ENCODE measurements at regions not wholly inside any gene's neighbourhood (a gene's known extent, or its start where the extent isn't known, plus 50 kb on each side); places are given as distances from the start of the nearest gene placed in this dataset.
A peak's percentile ranks its signal among the peaks of the same experiment; 100 is the strongest.

DNA sequence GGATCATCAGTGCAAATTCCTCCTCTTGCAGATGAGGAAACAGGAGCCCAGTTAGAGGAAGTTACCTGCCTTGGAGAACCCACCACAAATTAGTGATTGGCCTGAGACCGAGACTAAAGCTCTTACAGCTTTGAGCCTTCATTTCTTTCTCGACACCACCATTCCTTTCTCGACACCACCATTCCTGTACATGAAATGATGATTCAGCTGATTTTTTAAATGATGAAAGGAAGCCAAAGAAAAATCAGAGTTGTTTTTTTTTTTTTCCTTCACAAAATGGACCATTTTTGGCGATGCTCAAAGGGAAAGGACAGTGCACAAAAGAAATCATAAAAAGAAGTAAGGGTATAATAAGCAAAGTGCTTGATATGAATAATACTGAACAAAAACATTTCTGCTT is 1080.2 kb upstream of the AUTS2 start:
- no peak for DNase-seq

DNA sequence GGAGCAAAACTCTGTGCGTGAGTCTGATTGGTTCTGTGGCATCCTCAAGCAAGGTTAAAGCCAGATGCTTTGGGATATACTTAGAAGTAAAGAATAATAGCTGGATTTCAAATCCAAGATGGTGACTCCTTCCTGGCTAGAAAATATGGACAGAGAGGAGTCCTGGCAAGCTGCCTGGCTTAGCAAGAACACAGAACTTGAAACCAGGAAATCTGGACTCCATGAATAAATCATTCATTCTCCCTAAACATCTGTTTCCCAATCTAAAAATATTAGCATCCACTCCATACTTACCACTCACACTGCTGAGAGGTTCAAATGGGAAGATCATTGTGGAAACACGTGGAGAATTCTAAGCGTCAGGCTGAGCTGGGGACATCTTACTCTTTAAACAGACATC is 1074.1 kb upstream of the AUTS2 start:
- no peak for DNase-seq

DNA sequence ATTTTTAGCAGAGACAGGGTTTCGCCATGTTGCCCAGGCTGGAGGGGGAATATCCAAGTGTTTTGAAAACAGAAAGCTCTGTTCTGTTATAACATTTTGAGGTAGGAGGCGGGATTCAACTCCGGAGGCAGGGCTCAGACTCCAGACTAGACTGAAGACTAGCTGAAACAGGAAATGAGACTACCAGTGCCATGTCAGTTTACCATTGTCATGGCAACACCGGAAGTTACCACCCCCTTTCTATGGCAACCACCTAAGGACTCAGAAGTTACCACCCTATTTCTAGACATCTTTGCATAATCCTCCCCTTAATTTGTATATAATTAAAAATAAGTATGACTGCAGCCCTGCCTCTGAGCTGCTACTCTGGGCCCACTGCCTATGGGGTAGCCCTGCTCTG is 1069.1 kb upstream of the AUTS2 start:
- no peak for DNase-seq

DNA sequence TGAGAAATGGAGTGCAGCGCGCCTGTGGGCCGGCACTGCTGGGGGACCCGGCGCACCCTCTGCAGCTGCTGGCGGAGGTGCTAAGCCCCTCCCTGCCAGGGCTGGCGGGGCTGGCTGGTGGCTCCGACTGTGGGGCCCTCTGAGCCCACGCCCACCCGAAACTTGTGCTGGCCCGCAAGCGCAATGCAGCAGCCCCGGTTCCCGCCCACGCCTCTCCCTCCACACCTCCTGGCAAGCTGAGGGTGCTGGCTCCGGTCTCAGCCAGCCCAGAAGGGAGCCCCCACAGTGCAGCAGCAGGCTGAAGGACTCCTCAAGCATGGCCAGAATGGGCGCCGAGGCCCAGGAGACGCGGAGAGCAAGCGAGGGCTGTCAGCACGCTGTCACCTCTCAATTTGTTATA is 1063.0 kb upstream of the AUTS2 start:
- DNase-seq, result no peak

DNA sequence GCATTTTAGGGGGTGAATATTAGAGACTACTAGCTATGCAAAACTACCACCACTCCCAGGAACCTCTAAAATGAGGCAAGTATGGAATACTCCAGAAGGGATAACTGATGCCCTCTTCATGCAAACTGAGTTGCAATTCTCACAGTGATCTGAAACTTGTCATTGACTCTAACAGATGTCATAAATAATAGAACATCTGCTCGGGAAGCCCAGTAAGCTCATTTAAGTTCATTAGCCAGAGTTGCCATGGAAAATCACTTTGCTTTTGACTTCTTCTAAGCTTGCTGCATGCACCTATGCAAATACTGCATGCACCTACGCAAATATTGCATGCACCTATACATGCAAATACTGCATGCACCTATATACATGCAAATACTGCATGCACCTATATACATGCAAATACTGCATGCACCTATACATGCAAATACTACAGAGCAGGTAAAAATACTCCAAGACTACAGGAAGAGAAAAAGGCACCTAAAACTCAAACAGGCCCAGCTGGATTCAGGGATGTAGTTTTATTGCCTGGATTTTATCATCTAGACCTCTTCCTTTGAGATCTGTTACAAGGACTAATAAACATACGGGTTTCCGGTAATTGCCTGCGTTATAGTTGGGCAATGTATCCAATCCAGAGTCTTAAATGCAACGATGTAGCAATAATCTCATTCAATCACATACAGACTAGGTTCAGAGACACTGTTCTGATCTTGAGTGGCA is 1061.1 kb upstream of the AUTS2 start:
- no peak for DNase-seq

DNA sequence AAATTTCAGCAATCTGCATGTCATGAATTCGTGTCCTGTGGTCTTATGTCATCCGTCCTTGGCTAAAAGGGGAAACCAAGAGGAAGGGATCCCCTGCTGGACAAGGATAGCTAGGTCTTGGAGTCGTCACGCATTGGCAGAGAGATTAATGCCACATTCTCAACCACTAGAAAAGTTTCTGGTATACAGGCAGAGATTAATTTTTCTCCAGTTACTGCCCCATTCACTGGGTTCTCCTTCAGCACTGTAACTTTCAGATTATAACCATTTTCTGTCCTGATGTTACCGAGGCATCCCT is 1060.6 kb upstream of the AUTS2 start:
- no peak for DNase-seq

DNA sequence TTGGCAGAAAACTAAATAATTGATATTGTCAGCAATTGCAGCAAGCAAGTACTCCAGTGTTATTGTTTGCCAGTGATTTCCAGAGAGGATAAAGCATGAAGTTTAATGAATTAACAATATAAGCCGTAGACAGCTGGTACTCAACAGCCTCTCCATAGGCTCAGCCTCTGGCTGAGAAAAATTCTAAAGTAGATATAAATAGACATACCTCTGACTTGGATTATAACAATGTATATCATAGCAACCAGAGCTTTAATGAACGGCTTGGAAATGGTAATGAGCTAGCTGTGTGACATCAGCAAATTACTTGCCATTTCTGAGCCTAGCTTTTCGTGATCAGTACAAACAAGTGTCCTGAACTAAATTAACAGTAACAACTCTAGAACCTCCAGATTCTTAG is 1055.4 kb upstream of the AUTS2 start:
- no peak for DNase-seq

DNA sequence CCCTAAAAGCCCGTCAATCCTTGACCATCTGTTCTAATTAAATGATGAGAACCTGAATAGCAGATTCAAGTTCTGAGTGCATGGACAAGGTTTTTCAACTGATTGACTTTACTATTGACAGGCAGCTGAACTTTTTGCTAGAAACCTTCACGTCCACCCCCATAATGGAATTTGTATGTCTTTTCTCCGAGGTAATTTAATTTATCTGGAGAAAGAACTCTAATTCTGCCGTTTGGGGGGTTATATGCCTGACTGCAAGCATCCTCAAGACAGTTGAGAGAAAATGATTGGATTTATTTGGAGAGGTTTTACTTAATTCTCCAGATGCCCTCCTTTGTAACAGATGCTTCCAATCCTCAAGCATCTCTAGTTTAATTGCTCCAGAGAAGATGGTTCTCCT is 1053.4 kb upstream of the AUTS2 start:
- no peak for DNase-seq

DNA sequence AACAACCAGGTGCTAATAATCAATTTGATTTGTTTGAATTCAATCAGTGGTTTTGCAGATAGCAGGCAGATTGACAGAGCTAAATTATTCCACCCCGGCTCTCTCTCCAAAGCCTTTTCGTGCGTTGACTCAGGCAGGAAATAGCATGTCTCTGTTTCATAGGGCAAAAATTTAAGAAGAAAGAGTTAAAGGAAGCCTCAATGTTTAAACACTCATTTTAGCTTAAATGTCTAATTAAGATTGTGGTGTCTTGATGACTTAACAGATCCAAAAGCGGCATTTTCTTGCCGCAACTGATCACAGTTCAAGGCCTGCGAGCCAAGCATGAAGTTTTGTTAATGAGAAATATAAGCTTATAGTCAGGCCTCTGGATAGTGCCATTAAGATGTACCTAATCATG is 1051.1 kb upstream of the AUTS2 start:
- no peak for DNase-seq

DNA sequence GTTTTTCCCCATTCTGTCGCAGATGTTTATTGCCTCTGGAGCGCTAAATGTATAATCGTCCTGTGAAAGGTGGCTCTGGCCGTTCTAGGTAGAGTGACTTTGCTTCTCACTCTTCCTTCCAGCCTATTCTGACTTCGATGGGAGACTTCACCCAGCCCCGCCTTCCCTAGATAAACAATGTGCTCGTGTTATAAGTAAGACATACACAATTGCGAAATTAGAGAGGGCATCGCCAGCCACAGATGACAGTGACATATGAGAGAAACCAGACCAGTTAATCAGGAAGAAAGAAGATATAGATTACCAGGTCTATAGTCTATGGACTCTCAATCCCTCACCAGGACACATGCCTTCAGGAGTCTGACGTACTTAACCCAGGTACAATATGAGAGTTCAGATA is 1050.5 kb upstream of the AUTS2 start:
- DNase-seq, result no peak

DNA sequence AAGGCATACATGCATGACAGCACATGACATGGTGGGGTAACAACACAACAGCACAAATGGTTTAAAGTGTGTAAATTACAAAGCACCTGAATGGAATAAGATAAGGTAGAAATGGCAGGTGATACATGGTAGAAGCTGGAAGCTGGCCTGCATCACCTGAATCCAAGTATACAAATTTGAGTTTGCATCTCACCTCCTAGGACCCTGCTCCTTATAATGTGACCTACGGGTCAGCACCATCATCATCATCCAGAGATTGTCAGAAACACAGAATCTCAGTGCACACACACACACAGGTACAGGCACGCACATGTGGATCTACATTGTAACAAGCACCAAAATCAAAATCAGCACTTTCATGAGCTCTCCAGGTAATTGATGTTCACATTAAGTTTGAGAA is 1048.2 kb upstream of the AUTS2 start:
- DNase-seq, result no peak

DNA sequence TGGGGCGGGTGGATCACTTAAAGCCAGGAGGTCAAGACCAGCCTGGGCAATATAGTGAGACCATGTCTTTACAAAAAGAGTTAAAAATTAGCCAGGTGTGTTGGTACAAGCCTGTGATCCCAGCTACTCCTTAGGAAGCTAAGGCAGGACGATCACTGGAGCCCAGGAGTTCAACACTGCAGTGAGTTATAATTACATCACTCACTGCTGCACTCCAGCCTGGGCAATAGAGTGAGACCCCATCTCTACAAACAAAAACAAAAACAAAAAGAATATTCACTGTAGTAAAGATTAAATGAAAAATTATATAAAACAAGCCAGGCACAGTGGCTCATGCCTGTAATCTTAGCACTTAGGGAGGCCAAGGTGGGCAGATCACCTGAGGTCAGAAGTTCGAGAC is 1047.6 kb upstream of the AUTS2 start:
- no peak for DNase-seq

DNA sequence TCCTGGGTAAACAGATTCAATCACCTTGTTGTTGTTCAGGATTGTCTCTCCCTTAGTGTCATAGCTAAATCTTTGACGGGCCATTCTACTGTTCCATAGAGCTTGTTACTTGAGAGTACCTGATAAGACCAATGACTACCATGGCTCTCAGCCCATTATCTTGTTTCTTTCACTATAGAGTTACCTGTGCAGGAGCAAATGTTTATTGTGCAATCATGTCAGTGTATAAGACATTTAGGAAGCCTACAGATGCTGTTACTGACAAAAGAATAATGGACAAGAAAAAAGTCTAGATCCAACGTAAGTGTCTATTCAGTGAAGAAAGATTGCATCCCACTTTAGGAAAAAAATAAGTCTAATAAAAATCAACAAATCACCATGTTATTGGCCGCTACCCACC is 1041.7 kb upstream of the AUTS2 start:
- no peak for DNase-seq

DNA sequence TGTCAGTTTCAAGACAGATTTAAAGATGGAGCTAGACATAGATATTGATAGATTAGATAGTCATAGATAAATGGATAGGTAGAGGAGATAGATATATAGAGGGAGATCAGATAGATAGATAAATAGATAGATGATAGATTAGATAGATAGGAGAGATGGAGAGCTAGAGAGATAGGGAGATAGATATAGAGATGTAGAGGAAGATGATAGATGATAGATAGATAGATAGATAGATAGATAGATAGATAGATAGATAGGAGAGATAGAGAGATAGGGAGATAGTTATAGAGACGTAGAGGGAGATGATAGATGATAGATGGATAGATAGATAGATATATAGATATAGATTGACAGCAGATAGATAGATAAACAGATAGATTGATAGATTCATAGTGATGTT is 1038.8 kb upstream of the AUTS2 start:
- DNase-seq, result no peak

DNA sequence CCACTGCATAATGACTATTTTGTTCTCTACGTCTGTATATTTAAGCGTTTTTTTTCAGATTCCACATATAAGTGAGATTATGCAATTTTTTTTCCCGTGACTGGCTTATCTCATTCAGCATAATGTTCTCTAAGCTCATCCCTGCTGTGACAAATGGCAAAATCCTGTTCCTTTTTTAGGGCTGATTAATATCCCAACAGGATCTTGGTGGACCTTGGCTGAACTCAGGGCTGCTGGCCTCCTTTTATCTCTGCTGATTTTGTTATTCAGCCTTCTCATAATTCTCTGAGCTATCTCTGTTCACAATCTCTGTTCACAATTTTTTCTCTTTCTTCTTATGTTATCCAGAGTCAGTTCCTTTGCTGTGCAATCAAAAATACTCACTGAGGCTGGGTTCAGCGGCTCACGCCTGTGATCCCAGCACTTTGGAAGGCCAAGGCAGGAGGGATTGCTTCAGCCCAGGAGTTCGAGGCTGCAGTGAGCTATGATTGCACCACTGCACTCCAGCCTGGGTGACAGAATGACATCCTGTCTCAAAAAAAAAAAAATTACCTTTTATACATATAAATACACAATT is 1035.9 kb upstream of the AUTS2 start:
- no peak for DNase-seq

DNA sequence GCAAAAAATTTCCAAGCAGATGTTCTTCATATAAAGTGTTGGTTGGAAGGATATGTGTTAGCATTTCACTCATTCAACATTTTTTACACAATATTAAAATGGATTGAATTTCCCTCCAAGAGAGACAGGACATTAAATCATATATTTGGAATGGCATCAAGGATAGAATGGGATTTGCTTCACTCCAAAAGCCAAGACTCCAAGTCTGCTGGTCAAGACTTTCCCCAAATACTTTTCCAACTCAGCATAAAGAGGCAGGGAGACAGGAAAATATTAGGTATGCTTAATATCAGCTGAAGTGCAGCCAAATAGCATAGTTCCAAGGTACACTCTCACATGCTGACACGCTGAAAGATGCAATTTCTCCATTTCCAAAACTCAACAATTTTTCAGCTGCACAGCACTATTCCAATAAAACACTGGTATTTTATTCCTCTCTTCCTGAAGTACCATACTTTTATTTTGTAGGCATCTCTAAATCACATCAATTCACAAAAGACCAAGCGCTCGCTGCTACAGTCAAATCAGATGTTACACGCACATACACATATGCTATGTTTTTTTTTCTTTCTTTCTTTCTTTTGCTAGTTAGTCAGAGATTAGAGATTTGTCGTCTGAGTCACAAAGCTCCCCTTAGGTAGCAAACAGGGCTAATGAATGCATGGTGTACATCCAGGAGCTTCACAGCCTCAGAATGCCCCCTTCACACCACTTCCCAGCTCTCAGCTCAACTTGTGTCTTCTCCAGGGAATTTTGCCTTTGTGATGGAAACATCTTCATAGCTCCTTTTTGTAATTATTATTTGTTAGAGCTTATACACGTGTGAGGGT is 1033.8 kb upstream of the AUTS2 start:
- no peak for DNase-seq

DNA sequence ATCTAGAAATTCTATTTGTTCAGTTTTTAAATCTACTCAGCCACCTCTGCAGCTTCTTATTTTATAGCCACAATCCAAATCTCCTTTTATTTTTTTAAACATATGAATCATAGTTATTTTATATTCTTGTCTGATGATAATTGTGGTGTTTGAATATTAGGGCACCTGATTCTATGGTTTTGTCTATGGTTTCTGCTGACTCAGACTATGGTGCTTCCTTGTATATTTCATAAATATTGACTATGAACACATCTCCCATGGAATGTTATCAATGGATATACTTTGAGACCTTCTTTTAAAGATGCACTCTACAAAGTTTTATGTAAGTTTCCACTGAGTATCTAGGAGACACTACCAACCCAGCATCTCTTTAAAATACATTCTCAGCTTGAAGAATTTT is 1027.0 kb upstream of the AUTS2 start:
- no peak for DNase-seq

DNA sequence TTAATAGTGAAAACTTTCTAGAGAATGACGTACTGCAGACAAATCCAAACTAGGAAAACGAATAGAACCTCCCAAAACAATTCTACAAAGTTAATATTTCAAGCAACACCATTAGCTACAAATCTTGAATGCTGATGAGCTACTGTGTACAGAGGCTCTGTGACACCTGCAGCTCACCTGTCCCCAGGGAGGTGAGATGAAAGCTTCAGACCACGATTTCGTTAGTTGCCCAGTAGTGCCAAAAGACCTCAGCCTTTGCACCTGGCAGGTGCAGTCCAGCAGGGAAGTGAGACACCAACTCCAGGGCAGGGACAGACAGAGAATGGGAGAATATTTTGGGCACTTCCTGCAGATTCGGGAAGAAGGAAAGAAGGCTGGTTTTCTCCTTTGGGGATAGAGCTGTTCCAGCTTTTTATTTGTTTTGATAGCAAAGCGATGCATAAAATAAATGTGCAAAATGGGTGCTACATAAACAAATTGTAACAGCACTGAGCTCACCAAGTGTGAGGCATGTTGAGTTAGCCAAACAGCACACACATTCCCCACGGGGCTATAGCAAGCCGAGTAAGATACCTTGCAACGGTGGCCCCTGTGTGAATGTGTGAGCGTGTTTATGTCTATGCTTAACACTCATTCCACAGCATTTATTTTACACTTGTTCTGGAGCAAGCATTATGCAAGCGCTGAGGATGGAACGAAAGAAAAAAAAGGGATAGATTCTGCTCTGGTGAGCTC is 1024.8 kb upstream of the AUTS2 start:
- DNase-seq, result no peak

DNA sequence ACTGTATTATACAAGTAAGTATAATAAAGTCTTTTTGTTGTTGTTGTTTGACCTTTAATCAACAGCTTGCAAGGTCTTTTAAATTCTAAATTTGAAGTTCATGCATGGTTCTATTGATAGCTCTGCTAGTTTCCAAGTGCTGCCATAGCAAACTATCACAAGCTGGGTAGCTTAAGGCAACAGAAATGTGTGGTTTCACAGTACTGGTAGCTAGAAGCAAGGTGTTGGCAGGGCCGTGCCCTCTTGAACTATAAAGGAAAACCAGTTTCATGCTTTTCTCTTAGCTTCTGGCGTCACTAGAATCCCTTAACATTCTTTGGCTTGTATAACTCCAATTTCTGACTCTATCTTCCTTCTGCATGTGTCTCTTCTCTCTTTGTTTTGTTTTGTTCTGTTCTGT is 1021.9 kb upstream of the AUTS2 start:
- no peak for DNase-seq

DNA sequence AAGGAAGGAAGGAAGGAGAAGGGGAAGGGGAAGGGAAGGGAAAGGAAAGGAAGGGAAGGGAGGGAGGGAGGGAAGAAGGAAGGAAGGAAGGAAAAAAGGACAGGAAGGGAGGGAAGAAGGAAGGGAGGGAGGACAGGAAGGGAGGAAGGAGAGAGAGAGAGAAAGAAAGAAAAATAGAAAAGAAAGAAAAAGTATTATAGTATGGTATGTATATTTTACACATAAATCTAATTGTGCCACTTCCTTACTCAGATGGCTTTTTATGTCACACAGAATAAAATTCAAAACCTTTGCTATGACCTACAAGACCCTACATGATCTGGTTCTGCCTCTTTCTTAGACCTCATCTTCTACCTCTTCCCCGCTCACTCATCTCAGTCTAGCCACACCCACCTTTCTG is 1016.9 kb upstream of the AUTS2 start:
- no peak for DNase-seq

DNA sequence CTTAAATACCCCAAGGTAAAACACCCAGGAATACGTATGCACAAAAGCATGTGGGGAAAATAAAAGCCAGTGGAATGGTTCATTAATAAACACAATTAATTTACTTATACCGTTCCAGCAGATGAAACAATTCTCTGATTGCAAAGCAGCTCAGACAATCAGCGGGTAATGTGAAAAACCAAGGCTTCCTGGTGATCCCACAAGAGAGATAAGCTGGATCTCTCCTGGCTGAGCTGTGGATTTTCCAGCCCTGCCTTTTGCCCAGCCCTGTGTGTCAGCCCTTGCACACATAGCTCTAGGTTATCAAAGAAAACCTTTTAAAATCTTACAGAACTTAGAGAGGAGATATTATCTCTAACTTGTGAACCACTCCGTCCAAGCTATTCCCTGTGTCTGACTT is 1010.7 kb upstream of the AUTS2 start:
- DNase-seq, result peak; percentile 61

DNA sequence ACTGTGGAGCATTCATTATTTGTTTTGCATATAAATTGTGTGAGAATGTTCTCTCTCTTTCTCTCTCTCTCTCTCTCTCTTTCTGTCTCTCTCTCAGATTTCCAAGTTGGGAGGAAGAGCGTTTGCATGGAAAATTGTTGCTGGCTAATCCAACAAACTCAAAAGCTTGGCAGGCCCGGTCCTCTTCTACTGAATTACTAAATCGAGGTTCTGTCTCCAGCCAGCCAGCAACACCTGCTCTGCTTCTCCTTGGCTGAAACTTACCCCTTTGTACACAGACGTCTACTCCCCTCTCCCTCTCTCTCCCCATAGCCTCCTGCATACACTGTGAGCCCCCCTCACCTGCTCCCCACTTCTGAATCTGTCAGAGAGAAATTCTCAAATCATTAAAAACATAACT is 996.4 kb upstream of the AUTS2 start:
- DNase-seq, result no peak

DNA sequence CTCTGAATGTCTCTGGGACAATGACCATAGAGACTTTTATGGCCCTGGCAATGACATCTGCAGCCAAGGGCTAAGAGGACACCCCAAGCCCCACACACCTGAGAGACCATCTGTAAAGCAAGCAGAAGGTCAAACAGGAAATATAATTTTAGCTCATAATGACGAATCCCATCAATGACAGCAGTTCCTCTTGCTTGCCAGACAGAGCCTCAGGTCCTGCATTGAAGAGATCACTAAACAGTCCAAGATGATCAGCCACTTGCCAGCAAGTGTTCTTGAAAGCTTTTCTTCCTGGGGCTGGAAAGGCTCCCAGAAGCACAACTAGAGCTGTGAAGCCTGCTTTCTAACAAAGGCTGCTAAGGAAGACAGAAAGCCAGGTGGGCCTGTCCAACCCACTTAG is 993.7 kb upstream of the AUTS2 start:
- DNase-seq, result no peak

DNA sequence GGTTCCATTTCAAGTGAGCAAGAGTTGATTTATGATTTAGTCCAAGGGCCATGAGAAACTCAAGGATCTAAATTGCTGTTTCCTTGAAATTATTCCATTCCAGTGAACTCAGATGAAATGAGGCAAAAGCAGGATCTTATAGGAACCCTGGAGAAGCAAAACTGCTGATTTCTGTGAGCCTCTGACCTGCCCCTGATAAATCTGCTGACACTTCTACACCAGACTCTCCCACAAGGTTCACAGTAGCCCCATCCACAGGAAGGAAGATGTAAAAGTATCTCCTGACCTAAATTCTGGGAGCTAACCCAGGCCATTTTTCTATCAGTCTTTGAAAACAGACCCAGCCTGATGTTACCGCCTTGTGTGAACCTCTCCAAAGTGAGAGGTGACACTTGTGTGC is 987.6 kb upstream of the AUTS2 start:
- DNase-seq, result no peak

All from islet precursor cell (in vitro differentiated cells).